Nucleus accumbens (tissue), 56 donors: ENCODE measurements at regions not wholly inside any gene's neighbourhood (a gene's known extent, or its start where the extent isn't known, plus 50 kb on each side); places are given as distances from the start of the nearest gene placed in this dataset.

ENCODE experiments used
- DNase-seq, 56 donors: peaks; one replicate each; lab custom pipeline; 2025; lab: John Stamatoyannopoulos, UW

DNA sequence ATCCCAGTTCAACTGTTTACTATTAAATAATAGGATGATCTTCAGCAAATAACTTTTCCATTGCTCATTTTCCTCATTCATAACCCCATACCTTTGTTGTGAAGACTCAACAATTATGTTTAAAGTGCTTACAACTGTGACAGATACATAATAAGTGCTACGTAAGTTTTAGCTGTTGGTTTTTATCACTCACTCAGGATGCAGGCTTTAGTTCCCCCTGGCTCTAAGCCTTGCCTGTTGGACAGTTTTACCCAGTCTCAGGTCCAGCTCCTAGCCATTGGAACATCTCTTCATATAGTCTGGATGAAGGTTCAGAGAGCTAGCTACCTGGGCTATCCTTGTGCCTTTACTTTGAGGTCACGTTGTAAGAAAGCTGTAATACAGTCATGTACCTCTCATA, 353.2 kb downstream of the CRPPA start:
- DNase-seq = no peak

DNA sequence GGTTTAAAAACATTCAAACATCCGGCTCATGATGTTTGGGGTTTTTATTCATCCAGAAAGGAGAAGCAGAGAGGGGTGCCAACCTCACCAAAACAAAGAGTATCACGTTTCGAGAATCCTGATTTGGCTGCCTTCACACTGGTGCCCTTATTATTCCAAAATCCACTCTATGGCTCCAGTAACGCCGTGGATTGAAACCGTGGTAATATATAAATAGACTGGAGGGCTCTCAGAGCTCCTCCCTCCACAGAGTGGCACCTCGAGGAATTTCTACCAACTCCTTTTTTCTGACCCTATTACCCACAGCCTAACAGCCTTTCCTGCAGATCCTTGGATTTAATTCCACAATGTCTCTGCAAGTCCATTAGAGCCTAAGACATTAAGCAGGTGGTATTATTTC, 353.6 kb downstream of the CRPPA start:
- no peak for DNase-seq

DNA sequence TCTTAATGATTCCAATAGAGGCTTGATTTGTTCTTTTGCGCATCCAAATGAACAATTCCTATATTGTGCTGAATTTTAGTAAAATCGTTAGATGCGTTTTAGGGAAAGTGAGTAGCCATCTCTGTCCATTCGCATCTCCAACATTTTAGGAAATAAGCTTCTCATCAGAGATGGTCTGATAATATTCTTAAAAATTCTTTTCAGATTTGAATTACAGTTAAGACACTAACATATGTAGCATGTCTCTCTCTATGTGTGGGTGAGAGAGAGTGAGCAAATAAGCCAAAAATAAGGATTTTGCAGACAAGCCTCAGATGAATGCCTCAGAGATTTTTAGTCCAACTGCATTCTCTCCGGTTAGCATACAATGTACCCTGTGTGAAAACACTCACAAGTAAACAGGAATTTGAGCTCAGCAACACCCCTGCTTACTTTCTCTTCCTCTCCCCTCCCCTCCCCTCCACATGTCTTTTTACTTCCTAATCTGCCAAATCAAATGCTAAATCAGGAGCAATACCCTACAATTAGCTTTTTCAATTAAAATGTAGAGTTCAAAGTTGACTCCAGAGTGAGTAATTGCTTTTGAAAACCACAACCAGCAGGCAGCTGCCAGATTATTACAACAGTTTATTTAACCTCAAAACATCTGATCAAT, 354.4 kb downstream of the CRPPA start:
- no peak for DNase-seq

DNA sequence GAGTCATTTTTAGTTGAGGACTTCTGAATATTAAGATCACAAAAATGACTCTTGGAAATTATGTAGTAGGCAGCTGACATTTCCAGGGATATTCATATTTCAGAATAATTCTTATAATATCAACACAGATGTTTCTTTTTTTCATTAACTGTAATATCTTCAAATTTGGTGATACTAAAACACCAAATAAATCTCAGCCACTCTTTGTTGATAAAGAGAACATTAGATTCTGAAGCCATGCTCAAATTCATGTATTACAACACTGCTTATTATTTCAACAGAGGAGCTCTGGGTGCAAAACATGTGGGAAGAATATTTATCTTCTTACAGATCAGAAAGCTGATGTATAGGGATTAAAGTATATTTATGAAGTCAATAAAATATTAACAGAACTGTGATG, 355.4 kb downstream of the CRPPA start:
- DNase-seq = no peak

DNA sequence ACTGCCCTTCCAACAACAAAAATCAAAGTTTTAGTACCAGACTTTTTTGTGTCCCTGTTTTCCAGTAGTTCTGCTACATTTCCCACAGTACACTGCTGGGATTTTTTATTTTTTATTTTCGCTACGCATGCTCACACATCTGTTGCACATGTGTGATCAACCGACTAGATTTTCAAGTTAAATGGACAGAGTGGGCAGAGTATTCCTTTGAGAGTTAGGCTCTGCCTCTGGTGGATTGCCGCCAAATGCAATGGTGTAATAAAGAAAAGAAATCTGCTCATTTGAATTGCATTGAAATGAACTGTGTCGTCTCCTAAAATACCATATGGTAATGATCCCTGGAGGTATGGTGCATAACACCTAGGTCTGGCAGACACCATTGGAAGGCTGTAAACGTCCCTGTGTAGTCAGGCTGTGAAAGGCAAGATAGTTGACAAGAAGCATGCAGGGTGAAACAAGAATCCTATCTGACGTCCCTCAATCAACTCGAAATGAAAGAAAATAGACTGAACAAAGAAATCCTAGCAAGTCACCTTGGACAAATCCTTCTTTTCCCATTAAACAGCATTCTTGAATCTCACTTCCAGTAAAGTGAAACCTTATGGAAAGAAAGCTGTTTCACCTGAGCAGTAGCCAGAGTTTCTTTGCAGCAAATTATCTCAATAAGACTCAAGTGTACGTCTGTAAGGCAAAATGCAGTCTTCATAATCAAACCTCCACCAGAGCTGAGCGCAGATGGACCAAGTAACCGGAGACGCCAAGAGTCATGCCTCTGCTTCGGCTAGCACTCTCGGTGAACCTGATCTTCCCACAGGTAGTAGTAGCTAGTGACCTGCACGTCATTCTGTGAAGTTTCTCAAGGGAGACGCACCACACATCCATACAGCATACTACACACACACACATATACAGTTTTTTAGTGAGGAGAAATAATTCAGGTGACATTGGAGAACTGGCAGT, 357.3 kb downstream of the CRPPA start:
- no peak for DNase-seq

DNA sequence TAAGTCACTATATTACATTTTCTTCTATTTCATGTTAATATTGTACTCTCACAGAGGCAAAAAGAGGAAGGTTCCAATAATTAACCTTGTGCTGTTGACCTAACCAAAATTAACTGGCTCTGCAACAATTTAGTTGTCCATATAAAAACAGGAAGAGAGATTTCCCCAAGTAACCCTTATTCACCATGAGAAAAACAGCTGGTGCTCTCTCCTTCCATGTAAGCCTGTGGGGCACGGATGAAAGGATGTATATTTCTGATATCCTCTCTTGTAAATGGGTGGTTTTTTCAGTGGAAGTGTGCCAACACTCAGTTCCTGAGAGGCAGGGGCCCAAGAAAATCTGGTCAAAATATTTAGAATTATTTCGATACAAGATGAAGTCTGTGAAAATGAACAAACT, 358.1 kb downstream of the CRPPA start:
- no peak for DNase-seq

DNA sequence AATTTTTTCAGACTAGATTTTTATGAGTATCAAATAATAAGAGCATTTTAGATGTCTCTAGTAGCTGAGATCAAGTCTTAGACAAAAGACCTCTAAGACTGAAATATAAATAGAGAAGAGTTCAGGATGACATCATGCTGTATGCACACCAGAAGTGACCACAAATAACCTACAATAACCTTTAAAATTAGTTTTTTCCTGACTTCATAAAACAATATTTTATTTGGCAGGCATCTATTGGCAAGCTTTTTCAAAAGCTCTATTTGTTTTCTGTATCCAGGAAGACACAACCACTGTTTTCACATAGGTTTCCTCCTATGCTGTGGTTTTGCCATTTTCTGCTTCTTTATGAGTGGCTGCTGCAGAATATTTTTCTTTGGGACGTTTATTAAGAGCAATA, 359.1 kb downstream of the CRPPA start:
- no peak for DNase-seq

DNA sequence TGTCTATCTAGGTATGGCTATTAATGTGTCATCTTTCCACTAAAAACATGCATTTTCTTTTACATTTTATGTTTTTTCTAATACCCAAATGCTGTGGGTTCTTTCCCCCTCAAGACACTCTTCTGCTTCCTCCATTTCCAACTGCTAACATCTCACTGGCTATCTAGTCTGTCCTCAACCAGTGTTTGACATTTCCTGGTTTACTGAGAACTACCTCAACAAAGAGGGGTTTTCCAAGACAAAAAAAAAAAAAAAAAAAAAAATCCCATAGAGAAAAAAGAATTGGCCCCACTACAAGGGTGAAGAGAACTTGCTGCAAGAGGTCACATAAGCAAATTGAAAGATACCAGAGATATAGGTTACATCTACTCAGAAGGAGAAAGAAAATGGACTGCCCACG, 359.7 kb downstream of the CRPPA start:
- no peak for DNase-seq

DNA sequence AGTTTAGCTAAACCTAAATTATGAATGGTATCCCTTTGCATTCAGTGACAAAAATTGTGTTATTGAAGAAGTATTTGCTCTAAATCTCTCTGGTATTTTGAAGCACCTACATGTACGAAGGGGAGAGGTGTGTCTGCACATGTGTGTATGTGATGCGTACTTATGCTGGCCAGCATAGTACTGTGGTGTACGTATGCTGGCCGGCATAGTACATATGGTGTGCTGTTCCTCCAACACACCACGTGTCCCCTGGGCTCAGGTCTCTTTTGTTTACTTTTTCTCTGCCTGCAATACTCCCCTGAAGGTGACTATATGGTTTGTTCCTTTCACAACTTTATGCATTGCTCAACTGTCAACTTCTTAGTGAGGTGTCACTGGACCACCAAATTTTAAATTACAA, 360.3 kb downstream of the CRPPA start:
- DNase-seq = no peak

DNA sequence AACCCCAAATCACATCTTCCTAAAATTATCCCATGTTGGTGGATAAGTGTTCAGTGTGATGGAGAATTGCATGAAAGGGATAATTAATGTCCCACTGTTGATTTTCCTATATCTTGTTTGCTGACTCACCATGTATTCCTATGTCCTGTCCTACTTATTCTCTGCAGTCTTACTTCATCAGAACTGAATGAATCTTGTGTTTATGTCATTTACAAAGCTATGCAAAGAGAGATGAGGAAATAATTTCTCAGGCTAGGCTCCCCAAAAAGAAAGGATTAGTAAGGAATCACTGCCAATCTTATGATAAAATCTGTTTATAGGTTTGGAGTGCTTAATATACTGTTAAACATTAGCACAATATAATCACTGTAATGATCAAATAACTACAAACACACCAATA, 360.8 kb downstream of the CRPPA start:
- DNase-seq = no peak

DNA sequence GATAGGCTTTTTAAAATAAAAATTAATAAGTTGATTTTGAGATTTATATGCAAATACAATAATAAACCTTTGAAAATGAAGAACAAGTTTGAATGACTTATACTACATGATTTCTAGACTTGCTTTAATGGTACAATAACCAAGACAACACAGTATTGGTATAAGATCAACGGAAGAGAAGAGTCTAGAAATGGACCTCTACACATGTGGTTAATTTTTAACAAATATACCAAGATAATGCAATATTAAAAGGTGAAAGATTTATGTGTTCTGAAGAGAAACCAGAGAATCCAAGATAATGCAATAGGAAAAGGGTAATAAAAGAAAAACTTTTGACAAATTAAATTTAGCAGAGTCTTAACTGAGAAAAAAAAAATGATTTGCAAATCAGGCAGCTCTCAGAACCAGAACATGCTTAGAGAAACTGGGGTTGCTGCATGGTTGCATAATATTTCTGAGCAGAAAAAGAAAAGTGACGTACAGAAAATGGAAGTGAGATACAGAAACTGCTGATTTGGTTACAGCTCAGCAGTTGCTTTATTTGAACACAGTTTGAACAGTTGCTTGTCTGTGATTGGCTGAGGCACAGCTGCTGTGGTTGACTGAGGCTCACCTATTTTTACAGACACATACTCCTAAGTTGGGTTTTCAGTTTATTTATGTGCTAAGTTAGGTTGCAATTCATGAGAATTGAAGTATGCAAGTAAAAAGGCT, 365.9 kb downstream of the CRPPA start:
- DNase-seq = no peak

DNA sequence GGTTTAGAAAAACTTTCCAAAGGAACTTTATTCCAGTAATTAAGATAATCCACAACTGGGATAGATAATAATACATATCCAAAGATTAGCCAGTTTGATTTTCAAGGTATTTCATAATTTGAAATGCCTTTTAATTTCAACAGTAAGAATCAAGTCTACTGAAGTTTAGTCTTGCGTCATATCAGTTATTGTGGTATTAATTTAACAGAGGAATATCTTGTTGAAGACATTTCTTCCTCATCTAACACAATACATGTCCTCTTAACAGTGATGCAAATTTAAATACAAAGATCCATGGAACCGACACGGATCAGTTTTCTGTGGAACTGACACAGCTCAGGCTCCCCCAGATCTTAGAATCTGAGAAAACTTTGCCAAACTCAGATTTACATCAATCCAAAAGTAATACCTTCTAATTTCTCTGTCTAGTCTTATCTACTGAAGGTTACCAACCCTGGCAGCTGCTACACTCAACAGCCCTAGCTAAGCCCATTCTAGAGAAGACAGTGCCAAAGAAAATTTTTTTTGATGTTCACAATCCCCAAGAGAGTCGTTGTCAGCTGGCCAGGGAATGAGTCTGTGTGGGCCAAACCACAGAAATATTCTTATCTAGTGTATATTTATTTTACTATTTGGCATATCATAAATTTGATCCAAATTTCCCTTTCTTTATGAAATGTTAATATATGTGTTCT, 365.2 kb upstream of the MEOX2 start:
- DNase-seq = no peak

DNA sequence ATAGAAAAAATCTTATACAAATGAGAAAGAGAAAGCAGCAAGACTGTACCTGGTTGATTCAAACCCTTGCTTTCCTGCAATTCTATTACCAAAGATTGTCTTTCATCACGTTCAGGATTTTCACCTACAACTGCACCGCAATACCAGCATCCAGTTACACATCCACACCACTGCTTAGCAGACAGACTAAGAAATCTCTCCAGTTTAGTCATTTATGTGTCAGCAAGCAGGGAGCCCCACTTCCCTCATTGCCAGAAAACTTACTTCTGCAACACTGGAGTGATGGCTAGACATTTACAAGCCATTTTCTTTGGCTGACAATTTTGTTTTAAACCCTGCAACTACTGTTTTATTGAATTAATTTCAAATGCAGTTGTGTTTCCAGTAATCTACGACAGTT, 359.6 kb upstream of the MEOX2 start:
- DNase-seq = no peak

DNA sequence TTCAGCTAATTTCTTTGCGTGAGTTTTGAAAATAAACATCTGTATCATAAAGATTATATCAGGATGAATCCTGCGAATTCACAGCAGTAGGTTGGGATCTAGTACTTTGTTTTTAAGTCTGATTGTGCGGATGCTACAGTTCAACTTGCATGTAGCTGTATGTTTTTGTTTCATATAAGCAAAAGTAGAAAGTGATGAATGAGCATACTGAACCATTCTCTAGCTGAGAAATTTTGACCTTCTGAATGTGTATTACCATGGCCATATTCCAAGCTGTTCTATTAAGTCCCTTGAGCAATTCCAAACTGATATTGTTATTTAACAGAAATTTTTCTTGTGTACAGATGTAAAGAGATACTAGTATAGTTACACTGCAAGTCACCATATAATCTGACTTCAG, 358.8 kb upstream of the MEOX2 start:
- no peak for DNase-seq

DNA sequence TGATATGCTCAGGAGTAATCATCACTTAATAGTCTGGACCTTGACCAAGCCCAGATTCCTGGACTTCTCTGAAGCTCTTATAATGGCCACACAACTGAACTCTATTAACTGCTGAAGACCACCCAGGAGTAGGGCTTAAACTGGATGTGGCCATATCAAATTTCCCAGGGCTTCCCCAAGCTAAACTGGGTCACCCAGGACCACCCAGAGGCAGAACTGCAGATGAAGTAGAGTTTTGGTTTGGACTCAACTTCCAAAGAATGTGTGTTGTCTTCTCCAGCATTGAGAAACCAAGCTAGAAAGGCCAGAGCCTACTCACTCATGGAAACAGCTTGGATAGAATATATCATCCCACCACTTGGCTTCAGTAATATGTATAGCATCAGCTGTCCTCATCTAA, 358.2 kb upstream of the MEOX2 start:
- no peak for DNase-seq

DNA sequence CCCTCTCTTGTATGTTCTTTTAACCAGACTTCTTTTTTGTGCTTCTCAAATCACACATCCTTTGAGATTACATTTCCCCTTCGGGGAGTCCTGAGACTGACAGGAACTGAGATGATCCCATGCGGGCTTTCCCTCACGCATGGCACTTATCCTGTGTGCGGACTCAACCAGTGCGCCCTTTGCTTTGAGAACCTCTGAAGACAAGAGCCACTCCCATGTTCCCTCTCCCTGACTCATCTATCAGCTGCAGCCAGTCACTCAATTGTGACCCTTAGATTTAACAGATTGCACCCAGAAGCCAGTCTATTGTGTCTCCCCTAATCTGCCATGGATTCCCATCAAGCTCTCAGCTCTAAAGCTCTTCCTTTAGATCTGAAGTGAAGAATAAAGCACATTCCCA, 353.9 kb upstream of the MEOX2 start:
- no peak for DNase-seq

DNA sequence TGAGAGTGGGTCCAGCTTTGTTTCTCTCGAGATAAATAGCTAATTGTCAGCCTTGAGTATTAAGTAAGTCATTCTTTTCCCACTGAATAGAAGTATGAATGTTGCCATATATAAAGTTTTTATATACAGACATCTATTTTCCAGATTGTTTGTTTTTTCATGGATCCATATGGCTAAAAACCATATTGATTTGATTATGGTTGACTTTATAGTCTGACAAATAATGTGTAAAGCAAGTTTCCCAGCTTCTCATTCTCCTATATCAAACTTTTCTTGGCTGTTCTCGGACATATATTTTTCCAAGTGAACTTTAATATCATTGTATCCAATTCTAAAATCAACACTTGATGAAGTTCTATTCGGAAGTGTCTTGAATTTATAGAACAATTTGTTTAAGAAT, 352.4 kb upstream of the MEOX2 start:
- no peak for DNase-seq

DNA sequence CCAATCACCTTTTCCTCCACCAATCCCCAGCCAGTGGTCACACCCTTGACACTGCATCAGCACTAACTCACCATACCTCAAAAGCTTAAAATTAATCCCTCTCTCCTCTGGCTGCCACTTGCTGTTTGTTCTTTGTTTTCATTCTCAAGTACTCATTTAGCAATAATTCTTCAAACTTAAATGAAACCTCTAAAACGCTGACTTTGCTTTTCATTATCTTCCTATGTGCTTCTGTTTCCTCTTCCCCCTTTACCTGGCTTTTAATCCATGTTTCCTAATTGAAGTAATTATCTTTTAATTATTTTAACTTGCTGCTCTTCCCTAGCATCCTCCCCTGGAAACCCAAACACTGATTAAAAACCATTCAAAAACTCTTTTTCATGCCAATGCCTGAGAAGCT, 348.9 kb upstream of the MEOX2 start:
- DNase-seq = no peak

DNA sequence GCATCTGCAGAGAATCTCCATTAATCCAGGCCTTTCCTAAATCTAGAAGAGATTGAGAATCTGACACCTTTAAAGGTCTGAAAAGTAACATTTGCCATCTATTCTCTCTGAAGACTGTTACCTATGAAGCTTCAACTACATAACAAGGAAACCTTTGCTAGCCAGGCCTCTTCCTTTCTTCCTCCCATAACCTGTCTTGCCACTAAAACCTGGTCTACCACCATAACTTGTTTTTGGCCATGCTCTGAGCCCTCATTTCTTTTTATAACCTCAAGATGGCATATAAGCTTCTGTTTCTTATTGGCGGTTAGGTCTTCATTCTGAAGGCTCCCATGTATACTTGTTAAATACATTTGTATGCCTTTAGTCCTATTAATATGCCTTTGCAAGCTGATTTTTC, 348.4 kb upstream of the MEOX2 start:
- DNase-seq = no peak

DNA sequence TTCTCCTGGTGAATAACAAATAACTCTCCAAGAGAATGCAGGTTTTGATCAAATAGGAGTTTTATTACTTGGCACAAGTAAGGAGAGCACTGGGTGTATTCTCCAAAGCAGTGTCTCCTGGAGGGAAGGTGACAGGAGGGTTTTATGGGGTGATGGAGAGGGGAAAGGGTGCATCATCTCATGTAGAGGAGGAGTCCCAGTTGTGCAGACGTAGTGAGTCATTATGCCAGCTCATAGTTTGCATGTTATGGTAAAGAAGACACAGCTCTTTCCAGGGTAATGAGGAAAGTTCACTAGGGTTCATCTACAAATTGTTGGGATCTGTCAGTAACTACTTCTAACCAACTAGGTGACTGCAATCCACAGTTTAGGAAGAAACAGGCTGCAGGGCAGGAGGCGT, 347.9 kb upstream of the MEOX2 start:
- DNase-seq = no peak

DNA sequence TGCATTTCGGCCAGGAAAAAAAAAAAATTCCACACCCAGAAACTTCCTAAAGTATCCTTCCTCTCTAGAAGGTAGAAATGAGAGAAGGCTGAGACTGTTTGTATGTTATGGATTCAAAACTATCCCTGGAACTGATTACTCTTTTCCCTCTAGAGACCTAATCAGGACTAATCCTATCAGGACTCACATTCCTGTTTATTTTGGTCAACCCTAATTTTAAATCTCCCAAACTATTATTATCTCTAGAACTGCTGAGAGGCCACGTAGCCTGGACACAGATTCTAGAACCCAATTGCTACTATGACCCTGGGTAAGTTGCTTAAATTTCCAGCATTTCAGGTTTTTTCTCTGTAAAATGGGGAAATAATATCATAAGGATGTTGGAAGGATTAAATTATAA, 346.8 kb upstream of the MEOX2 start:
- no peak for DNase-seq
